DMS 273 (cell line): ENCODE measurements at regions not wholly inside any gene's neighbourhood (a gene's known extent, or its start where the extent isn't known, plus 50 kb on each side); places are given as distances from the start of the nearest gene placed in this dataset.
"Not testable (repeated sequence)": the region's sequence is repeated elsewhere in the genome, so short reads cannot be mapped to it uniquely, and the experiment has no call there.

Source experiments
- DNase-seq: peaks from one replicate; lab custom pipeline; 2025; ENCODE audit not compliant: unreplicated experiment; lab: John Stamatoyannopoulos, UW

DNA sequence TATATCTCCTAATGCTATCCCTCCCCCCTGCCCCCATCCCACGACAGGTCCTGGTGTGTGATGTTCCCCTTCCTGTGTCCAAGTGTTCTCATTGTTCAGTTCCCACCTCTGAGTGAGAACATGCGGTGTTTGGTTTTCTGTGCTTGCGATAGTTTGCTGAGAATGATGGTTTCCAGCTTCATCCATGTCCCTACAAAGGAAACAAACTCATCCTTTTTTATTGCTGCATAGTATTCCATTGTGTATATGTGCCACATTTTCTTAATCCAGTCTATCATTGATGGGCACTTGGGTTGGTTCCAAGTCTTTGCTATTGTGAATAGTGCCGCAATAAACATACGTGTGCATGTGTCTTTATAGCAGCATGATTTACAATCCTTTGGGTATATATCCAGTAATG, 146.9 kb downstream of the LYPLAL1 start:
- not testable (repeated sequence) for DNase-seq

DNA sequence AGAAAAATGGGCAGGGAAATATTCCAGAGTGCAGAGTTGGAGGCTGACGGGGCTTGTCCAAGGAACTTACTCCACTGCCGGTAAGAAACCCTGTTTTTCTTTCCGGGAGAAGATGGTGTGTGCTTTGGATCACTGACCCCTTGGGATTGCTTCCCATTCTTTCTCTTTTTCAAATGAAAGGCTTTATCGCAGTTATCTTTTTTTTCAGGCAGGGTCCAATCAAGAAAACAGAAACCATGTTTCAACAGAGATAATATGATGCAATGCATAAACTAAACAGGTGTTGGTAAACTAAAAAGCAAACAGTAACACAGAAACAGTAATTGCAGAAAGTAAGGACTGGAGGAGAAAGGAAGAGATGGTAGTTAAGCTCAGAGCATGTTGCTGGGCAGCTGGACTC, 145.1 kb downstream of the LYPLAL1 start:
- no peak for DNase-seq

DNA sequence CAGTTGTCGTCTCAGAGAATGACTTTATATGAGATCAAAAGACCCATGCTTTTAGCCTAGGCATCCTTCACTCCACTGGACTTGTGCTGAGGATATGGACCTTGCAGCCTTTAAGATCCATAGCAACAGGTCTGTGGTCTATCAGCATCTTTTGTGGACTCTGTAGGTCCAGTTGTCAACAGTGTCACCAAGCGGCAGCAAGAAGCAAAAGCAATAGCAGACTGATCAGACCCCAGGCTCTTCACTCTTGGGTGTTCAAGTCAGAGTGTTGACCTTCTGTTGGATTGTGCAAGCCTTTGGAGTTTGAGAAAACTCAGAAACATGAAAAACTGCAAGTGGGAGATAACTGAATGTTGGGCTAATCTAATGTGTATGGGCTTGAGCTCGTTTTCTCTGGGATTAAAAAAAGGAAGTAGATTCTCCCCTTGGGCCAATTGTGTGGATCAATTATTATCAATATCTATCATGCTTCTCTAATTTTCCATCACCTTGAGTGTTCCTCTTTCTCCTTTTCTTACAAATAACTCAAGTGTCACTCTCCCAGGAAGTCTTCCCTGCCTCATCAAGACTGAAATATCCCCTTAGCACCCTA, 144.2 kb downstream of the LYPLAL1 start:
- no peak for DNase-seq

DNA sequence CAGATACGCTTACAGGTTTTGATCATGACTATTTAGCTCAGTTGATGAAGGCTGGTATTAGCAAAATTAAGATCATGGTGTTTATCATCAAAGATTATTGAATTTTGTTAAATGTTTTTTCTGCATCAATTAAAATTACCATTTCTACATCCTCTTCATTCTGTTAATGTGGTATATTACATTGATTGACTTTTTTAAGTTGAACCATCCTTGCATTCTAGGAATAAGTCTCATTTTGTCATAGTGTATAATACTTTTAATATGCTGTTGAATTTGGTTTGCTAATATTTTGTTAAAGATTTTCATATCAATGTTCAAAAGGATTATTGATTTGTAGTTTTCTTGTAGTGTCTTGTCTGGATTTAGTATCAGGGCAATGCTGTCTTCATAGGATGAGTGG, 142.4 kb downstream of the LYPLAL1 start:
- no peak for DNase-seq

- DNase-seq: no peak
Measured at GRCh38 chr1:219313961-219314360, 140.3 kb downstream of the LYPLAL1 start.

- no peak for DNase-seq
Measured at GRCh38 chr1:219312967-219313366, 139.3 kb downstream of the LYPLAL1 start.

DNA sequence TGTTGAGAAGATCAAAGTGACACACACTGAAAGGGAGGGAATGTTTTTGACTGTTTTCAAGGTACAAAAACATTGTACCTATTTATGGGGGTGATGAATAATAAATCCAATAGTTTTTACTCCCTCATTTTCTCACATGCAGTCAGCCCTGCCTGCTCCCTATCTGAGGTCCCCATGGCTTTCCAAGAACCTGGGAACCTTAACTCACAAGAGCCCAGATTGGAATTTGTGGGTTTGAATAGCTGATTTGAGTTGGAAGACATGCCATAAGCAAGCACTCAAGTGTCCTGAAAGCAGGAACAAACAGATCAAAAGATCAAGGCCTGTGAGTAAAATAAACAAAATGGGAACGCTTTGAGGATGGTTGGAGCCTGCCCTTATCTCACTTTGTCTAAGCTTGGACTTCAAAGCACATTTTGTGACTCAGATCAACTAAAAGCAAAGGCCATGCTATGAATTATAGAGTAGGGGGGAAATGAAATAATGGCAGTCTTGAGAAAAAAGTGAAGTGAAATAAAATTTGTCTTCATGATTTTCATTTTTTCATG, 136.6 kb downstream of the LYPLAL1 start:
- DNase-seq: no peak

- DNase-seq: no peak
Measured at GRCh38 chr1:219308367-219308766, 134.7 kb downstream of the LYPLAL1 start.

- peak; percentile 61 for DNase-seq
Measured at GRCh38 chr1:219304227-219305226, 130.8 kb downstream of the LYPLAL1 start.

GRCh38 chr1:219302697-219303096, 129.0 kb downstream of the LYPLAL1 start:
- DNase-seq: no peak

DNA sequence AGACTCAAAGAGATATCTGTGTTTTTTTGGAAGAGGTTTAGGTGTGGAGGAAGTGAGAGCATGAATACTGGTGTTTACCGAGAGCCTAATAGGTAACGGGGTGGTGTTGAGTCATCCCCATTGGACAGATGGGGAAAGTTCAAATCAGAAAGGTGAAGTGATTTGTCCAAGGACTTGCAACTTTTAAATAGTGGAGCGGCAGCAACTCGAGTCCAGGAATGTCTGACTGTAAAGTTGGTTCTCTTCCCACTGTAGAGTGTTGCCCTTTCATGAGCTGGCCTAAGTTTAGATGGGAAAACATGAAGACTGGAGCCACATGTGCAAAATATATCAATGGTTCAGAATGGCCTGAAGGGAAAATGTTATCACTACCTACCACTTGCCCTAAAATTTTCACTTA, 125.7 kb downstream of the LYPLAL1 start:
- DNase-seq: no peak

- no peak for DNase-seq
Measured at GRCh38 chr1:219298571-219299148, 125.0 kb downstream of the LYPLAL1 start.

- no peak for DNase-seq
Measured at GRCh38 chr1:219296430-219297355, 123.0 kb downstream of the LYPLAL1 start.

DNA sequence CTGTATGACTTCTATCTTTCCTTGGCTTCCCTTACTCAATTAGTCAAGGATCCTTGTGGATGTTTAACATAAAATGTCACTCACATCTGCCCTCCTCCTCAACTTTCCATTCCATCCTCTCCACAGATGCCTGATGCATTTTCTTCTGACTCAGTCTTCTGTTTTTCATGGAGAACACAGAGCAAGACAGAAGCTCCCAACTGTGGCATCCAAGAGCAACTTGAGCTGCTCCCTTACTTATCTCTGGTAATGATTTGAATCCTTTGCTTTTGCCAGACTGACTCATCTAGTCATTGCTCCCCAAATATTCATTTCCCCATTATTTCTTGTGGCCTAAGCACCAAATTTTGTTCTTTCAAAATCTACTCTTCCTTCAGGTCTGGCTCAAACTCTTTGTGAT, 120.6 kb downstream of the LYPLAL1 start:
- DNase-seq: no peak

- DNase-seq: no peak
Measured at GRCh38 chr1:219293410-219293809, 119.7 kb downstream of the LYPLAL1 start.

DNA sequence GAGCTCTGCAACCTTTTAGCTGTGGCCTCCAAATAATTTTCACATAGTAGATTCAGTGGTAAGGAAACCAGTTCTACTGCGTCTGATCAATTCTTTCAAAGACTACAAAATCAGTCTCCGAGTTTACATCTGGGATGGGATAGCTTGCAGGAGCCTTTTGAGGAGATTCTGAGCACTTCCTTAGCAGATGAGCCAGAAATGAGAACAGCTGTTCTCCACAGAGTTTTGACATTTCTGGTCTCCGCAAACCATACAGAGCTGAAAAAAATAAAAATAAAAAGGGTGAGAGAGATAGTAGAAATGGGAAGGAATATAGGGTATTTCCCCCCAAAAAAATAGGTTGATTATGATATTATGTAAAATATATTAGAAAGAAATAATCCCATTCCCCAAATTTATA, 119.3 kb downstream of the LYPLAL1 start:
- no peak for DNase-seq

DNA sequence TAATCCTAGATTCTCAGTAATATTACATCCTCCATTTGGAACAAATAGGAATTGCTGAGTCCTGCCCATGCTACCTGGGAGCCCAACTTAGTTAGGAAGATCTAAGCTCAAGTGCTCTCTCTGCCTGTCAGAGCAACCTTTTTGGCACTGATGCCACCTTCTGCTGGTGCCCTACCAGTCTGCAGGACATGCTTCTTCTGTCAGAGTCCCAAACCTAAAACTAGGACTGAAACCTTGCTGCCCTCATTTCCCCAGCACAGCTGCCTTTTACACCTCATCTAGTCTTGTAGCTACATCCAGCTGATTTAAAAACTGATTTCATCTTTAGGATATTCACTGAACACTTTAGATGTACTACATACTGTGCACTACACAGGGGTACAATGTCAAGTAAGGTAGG, 118.7 kb downstream of the LYPLAL1 start:
- DNase-seq: no peak

- no peak for DNase-seq
Measured at GRCh38 chr1:219289171-219289570, 115.5 kb downstream of the LYPLAL1 start.

- no peak for DNase-seq
Measured at GRCh38 chr1:219283541-219283940, 109.9 kb downstream of the LYPLAL1 start.

GRCh38 chr1:219281831-219282230, 108.2 kb downstream of the LYPLAL1 start:
- DNase-seq: no peak
